ENCODE measurements at regions not wholly inside any gene's neighbourhood (a gene's known extent, or its start where the extent isn't known, plus 50 kb on each side); places are given as distances from the start of the nearest gene placed in this dataset.

DNA sequence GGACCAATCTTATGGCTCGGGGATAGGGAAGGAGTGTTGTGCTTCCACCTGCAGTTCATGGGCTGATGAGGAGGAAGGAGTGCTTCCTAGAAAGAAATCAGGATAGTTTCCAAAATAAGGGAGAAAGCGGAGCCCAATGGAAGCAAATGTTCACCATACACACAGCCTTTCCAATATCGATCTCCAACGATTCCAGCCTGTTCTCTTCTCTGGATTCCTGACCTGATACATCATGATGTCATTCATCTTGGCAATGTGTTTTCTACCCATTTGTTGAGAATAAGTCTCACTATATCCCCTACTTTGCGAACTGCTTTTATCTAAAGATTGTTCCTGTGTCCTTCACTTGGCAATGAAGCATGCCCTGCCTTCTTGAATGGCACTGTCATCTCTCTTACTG is 205.3 kb upstream of the SIX2 start:
- in situ Hi-C loops (cut with HindIII; ENCODE audit: low sequenced_read_pairs): no loop called here
- DNase-seq (ENCODE audit: low read depth): no peak
- no peak for TF ChIP-seq CTCF (IDR thresholded peaks at IDR 0.05; ENCODE audit: low read depth, low read length, missing control alignments)
- H3K4me3 ChIP-seq (ENCODE audit: low read depth, low read length): no peak overlapping the region

GRCh38 chr2:45212953-45213635 is 203.8 kb upstream of the SIX2 start:
- no peak for DNase-seq (ENCODE audit: low read depth)
- TF ChIP-seq CTCF (IDR thresholded peaks at IDR 0.05; ENCODE audit: low read depth, low read length, missing control alignments): no peak
- H3K4me3 ChIP-seq (ENCODE audit: low read depth, low read length): no peak overlapping the region
- in situ Hi-C loops (cut with HindIII; ENCODE audit: low sequenced_read_pairs): no loop called here

GRCh38 chr2:45211636-45212035 is 202.4 kb upstream of the SIX2 start:
- in situ Hi-C loops (cut with HindIII; ENCODE audit: low sequenced_read_pairs): no loop called here
- TF ChIP-seq CTCF (IDR thresholded peaks at IDR 0.05; ENCODE audit: low read depth, low read length, missing control alignments): no peak
- H3K4me3 ChIP-seq (ENCODE audit: low read depth, low read length): no peak overlapping the region
- no peak for DNase-seq (ENCODE audit: low read depth)

- in situ Hi-C loops (cut with HindIII; ENCODE audit: low sequenced_read_pairs): no loop called here
- no peak for DNase-seq (ENCODE audit: low read depth)
- TF ChIP-seq CTCF (IDR thresholded peaks at IDR 0.05; ENCODE audit: low read depth, low read length, missing control alignments): no peak
- H3K4me3 ChIP-seq (ENCODE audit: low read depth, low read length): no peak overlapping the region
Observed at GRCh38 chr2:45210462-45211195, 201.4 kb upstream of the SIX2 start.

DNA sequence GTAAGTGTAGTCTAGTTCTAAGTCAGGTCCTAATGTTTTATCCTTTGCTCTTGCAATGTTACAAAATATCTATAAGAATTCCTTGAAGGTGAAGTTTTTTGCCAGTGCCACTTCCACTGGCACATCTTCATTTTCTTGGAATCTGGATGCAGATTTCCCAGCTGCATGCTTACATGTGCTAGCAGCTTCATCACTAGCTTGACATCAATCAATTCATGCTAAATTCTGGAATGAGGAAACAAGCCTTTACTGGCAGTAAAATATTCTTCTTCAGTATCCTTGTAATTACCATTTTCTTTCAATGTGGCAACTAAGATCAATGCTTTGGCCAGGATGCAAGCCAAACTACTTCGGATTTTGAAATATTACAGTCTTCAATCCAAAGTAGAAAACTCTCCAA is 200.6 kb upstream of the SIX2 start:
- no peak overlapping the region for H3K4me3 ChIP-seq (ENCODE audit: low read depth, low read length)
- in situ Hi-C loops (cut with HindIII; ENCODE audit: low sequenced_read_pairs): no loop called here
- DNase-seq (ENCODE audit: low read depth): no peak
- no peak for TF ChIP-seq CTCF (IDR thresholded peaks at IDR 0.05; ENCODE audit: low read depth, low read length, missing control alignments)

DNA sequence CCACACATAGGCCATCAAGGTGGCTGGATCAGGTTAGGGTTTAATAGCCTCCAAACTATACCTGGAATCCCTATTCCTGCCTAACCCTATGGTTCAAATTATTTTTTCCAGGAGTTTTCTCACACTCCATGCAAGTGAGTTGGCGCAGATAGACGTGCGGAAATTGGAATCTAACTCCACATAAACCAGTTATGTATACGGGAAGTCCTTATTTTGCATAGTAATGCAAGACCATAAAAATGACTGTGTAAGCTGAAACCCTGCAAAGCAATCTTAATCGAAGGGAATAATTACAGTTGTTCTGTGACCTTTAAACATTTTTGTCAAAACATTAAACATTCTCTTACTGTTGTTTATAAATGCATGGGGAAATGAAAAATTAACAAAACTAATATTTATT is 200.1 kb upstream of the SIX2 start:
- in situ Hi-C loops (cut with HindIII; ENCODE audit: low sequenced_read_pairs): no loop called here
- no peak overlapping the region for H3K4me3 ChIP-seq (ENCODE audit: low read depth, low read length)
- TF ChIP-seq CTCF (IDR thresholded peaks at IDR 0.05; ENCODE audit: low read depth, low read length, missing control alignments): no peak
- no peak for DNase-seq (ENCODE audit: low read depth)
